H9 (cell line): ENCODE measurements at regions not wholly inside any gene's neighbourhood (a gene's known extent, or its start where the extent isn't known, plus 50 kb on each side); places are given as distances from the start of the nearest gene placed in this dataset.

Source experiments
- DNase-seq: peaks from one replicate; pipeline ENCODE4 v3.0.0-alpha.2; 2017
- H2AFZ ChIP-seq: one replicate; pipeline ENCODE4 v1.6.1; 2013; ENCODE audit warnings: mild to moderate bottlenecking, low read length, control low read depth, moderate library complexity
- H2AK5ac ChIP-seq: 2 replicates; pipeline ENCODE4 v1.6.1; 2013; ENCODE audit warnings: low read length, control low read depth, mixed read lengths; ENCODE audit not compliant: insufficient read length
- H2BK120ac ChIP-seq: one replicate; pipeline ENCODE4 v1.6.1; 2013; ENCODE audit warnings: low read depth, mild to moderate bottlenecking, low read length, control low read depth, inconsistent platforms; ENCODE audit not compliant: poor library complexity, severe bottlenecking
- H2BK12ac ChIP-seq: 2 replicates; pipeline ENCODE4 v1.6.1; 2013; ENCODE audit warnings: low read length, control low read depth, mixed read lengths, low read depth; ENCODE audit not compliant: insufficient read length
- H2BK15ac ChIP-seq: 2 replicates; pipeline ENCODE4 v1.6.1; 2013; ENCODE audit warnings: low read depth, low read length, control low read depth
- H2BK20ac ChIP-seq: one replicate; pipeline ENCODE4 v1.6.1; 2013; ENCODE audit warnings: low read depth, mild to moderate bottlenecking, low read length, control low read depth, inconsistent platforms; ENCODE audit not compliant: poor library complexity, severe bottlenecking
- H2BK5ac ChIP-seq: 2 replicates; pipeline ENCODE4 v1.6.1; 2013; ENCODE audit warnings: low read length, control low read depth, mixed read lengths; ENCODE audit not compliant: insufficient read length
- H3K14ac ChIP-seq: 2 replicates; pipeline ENCODE4 v1.6.1; 2013; ENCODE audit warnings: low read length, control low read depth; ENCODE audit not compliant: insufficient read depth
- H3K18ac ChIP-seq: 2 replicates; pipeline ENCODE4 v1.6.1; 2013; ENCODE audit warnings: low read depth, mild to moderate bottlenecking, mixed read lengths, low read length, control low read depth; ENCODE audit not compliant: insufficient read length
- H3K23ac ChIP-seq: 2 replicates; pipeline ENCODE4 v1.6.1; 2013; ENCODE audit warnings: low read length, control low read depth, mixed read lengths, low read depth; ENCODE audit not compliant: insufficient read length
- H3K23me2 ChIP-seq: 2 replicates; pipeline ENCODE4 v1.6.1; 2013; ENCODE audit warnings: low read depth, mild to moderate bottlenecking, mixed read lengths, low read length, control low read depth; ENCODE audit not compliant: insufficient read length, poor library complexity, severe bottlenecking
- H3K27ac ChIP-seq: 2 replicates; pipeline ENCODE4 v1.5.1; 2013; ENCODE audit warnings: low read length, control low read depth, mixed read lengths, low read depth; ENCODE audit not compliant: insufficient read length
- H3K27me3 ChIP-seq: 2 replicates; pipeline ENCODE4 v1.6.1; 2013; ENCODE audit warnings: low read length, control low read depth, inconsistent platforms; ENCODE audit not compliant: insufficient read depth
- H3K4ac ChIP-seq: 2 replicates; pipeline ENCODE4 v1.6.1; 2013; ENCODE audit warnings: low read depth, mild to moderate bottlenecking, control low read depth, inconsistent platforms, low read length, moderate library complexity
- H3K4me1 ChIP-seq: 2 replicates; pipeline ENCODE4 v1.6.1; 2013; ENCODE audit warnings: low read length, control low read depth, inconsistent platforms; ENCODE audit not compliant: insufficient read depth
- H3K4me2 ChIP-seq: 2 replicates; pipeline ENCODE4 v1.6.1; 2013; ENCODE audit warnings: low read length, control low read depth, mixed read lengths; ENCODE audit not compliant: insufficient read length, insufficient read depth
- H3K56ac ChIP-seq: 2 replicates; pipeline ENCODE4 v1.6.1; 2013; ENCODE audit warnings: low read depth, mild to moderate bottlenecking, mixed read lengths, low read length, control low read depth; ENCODE audit not compliant: insufficient read length
- H3K79me1 ChIP-seq: 2 replicates; pipeline ENCODE4 v1.6.1; 2013; ENCODE audit warnings: low read depth, mild to moderate bottlenecking, moderate library complexity, low read length, control low read depth, inconsistent platforms; ENCODE audit not compliant: insufficient read depth, poor library complexity, severe bottlenecking
- H3K79me2 ChIP-seq: 2 replicates; pipeline ENCODE4 v1.6.1; 2013; ENCODE audit warnings: low read length, control low read depth, inconsistent platforms; ENCODE audit not compliant: insufficient read depth
- H3K9ac ChIP-seq: 2 replicates; pipeline ENCODE4 v1.6.1; 2013; ENCODE audit warnings: low read length, control low read depth, mixed read lengths; ENCODE audit not compliant: insufficient read length; ENCODE audit errors: extremely low read depth
- H3K9me3 ChIP-seq: one replicate; pipeline ENCODE4 v1.6.1; 2013; ENCODE audit warnings: low read depth, low read length, inconsistent platforms; ENCODE audit not compliant: control insufficient read depth
- H3T11ph ChIP-seq: one replicate; pipeline ENCODE4 v1.6.1; 2013; ENCODE audit warnings: mild to moderate bottlenecking, low read length, control low read depth, inconsistent platforms
- H4K20me1 ChIP-seq: one replicate; pipeline ENCODE4 v1.6.1; 2013; ENCODE audit not compliant: control insufficient read depth, insufficient read length, insufficient read depth
- H4K5ac ChIP-seq: 2 replicates; pipeline ENCODE4 v1.6.1; 2013; ENCODE audit warnings: low read depth, mild to moderate bottlenecking, mixed read lengths, low read length, control low read depth; ENCODE audit not compliant: insufficient read length
- H4K8ac ChIP-seq: replicated peaks from 2 replicates; pipeline ENCODE4 v1.6.1; 2013; ENCODE audit warnings: low read length, control low read depth, mixed read lengths, low read depth; ENCODE audit not compliant: insufficient read length
- H4K91ac ChIP-seq: 2 replicates; pipeline ENCODE4 v1.6.1; 2013; ENCODE audit warnings: low read depth, mild to moderate bottlenecking, moderate library complexity, mixed read lengths, low read length, control low read depth; ENCODE audit not compliant: insufficient read length
- H3K27ac Mint-ChIP-seq, 3 experiments: 2 replicates in 2 of 3; 3 replicates in 1 of 3; pipeline ENCODE4 v1.8.0; 2020 to 2021; ENCODE audit warnings: mixed read lengths in 3 of 3, mild to moderate bottlenecking in 1 of 3, moderate library complexity in 1 of 3
- H3K27me3 Mint-ChIP-seq: 2 replicates; pipeline ENCODE4 v1.8.0; 2021; ENCODE audit warnings: low read depth, mild to moderate bottlenecking, moderate library complexity, mixed read lengths
- H3K36me3 Mint-ChIP-seq, 3 experiments: 2 replicates in 2 of 3; 3 replicates in 1 of 3; pipeline ENCODE4 v1.8.0; 2020 to 2021; ENCODE audit warnings: low read depth in 3 of 3, mixed read lengths in 3 of 3; ENCODE audit not compliant: insufficient read depth in 1 of 3
- H3K4me1 Mint-ChIP-seq, 2 experiments: 2 replicates each; pipeline ENCODE4 v1.8.0; 2020; ENCODE audit warnings: mixed read lengths in 2 of 2
- H3K4me3 Mint-ChIP-seq, 2 experiments: 2 replicates in 1 of 2; 3 replicates in 1 of 2; pipeline ENCODE4 v1.8.0; 2020 to 2021; ENCODE audit warnings: mild to moderate bottlenecking in 2 of 2, mixed read lengths in 2 of 2, moderate library complexity in 1 of 2
- H3K9me3 Mint-ChIP-seq, 2 experiments: 2 replicates in 1 of 2; 3 replicates in 1 of 2; pipeline ENCODE4 v1.8.0; 2020; ENCODE audit warnings: mild to moderate bottlenecking in 2 of 2, mixed read lengths in 2 of 2, moderate library complexity in 1 of 2
- CTCF ChIP-seq: fragments of 200-600 bp; sonication (generic); conservative IDR thresholded peaks from 3 replicates; pipeline ENCODE4 v1.8.0; 2021; ENCODE audit warnings: antibody characterized with exemption, mild to moderate bottlenecking
- WGBS: extraction: QIAGEN DNeasy Blood & Tissue Kit; methylation state at CpG from one replicate; pipeline ENCODE4 v1.1.7; 2013; ENCODE audit warnings: missing lambda C conversion rate, low lambda C conversion rate, mixed read lengths; ENCODE audit not compliant: insufficient read length; ENCODE audit errors: extremely low coverage; 5-methylcytosine and 5-hydroxymethylcytosine counted together

DNA sequence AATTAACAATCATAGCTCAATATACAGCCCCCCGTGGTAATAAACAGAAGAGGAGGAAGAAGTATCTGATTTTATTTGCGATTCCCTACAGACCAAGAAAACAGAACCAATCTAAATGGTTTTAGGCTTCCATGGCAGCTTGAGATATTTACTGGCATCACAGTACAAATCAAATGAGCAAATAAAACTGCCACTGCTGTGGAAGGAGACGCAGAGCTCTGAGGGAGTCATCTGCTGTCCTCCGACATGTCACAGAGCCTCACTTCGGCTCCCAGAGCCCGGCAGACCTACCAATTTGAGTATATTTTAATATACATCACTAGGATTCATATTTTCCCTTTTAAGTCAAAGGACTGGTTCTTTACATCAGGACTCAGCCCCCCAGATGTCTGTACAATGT is 145.2 kb upstream of the KCNQ5 start:
- H2BK5ac ChIP-seq = no peak overlapping the region
- no peak for DNase-seq
- Mint-ChIP-seq H3K4me3 (no peak overlapping the region), H3K4me1 (no peaks in the 10 kb centered on the region), H3K36me3 (no peaks in the 10 kb centered on the region), H3K9me3 (peaks cover 0 to 5% of the 10 kb centered on the region in 2 experiments; a peak in 2 of 5 replicates), H3K27ac (no peak overlapping the region), H3K27me3 (no peaks in the 10 kb centered on the region)
- no peak overlapping the region for H2BK120ac ChIP-seq
- H3K4me1 ChIP-seq = no peaks in the 10 kb centered on the region
- no peak overlapping the region for H2BK20ac ChIP-seq
- no peak overlapping the region for H3K4me2 ChIP-seq
- no peaks in the 10 kb centered on the region for H3K79me1 ChIP-seq
- no peak overlapping the region for H3K14ac ChIP-seq
- no peak overlapping the region for H2BK15ac ChIP-seq
- H3K56ac ChIP-seq = no peak overlapping the region
- H4K20me1 ChIP-seq = no peaks in the 10 kb centered on the region
- H3K27ac ChIP-seq = no peak overlapping the region
- H3K27me3 ChIP-seq = no peaks in the 10 kb centered on the region
- TF ChIP-seq CTCF = no peak
- H4K91ac ChIP-seq = no peak overlapping the region
- H4K5ac ChIP-seq = no peak overlapping the region
- no peaks in the 10 kb centered on the region for H3K9me3 ChIP-seq
- no peak overlapping the region for H2AK5ac ChIP-seq
- no peaks in the 10 kb centered on the region for H3K23me2 ChIP-seq
- H4K8ac ChIP-seq = no peak overlapping the region
- no peaks in the 10 kb centered on the region for H3K79me2 ChIP-seq
- H3T11ph ChIP-seq = no peak overlapping the region
- no peak overlapping the region for H3K9ac ChIP-seq
- H2BK12ac ChIP-seq = no peak overlapping the region
- no CpG with 5 or more reads among the region's 6 CpGs for WGBS
- no peak overlapping the region for H3K18ac ChIP-seq
- no peak overlapping the region for H3K23ac ChIP-seq
- no peak overlapping the region for H2AFZ ChIP-seq
- H3K4ac ChIP-seq = no peak overlapping the region
